ENCODE measurements at regions not wholly inside any gene's neighbourhood (a gene's known extent, or its start where the extent isn't known, plus 50 kb on each side); places are given as distances from the start of the nearest gene placed in this dataset.

- TF ChIP-seq CTCF (IDR thresholded peaks at IDR 0.05) = no peak
- no peak for TF ChIP-seq POLR2AphosphoS5 (IDR thresholded peaks at IDR 0.05; ENCODE audit: low read depth, low read length)
- TF ChIP-seq REST (IDR thresholded peaks at IDR 0.05; ENCODE audit: insufficient read depth in 1 of 2, low read depth in 2 of 2, low read length in 1 of 2) = no peak
- no peak for TF ChIP-seq SIN3A (IDR thresholded peaks at IDR 0.05; ENCODE audit: borderline replicate concordance, insufficient read depth, low read depth, low read length)
- no peak for TF ChIP-seq TCF7L2 (IDR thresholded peaks at IDR 0.05; ENCODE audit: low read depth, low read length)
Measured at GRCh38 chr4:111961809-111962208, 183.4 kb upstream of the FAM241A start.
